Hepatocyte (in vitro differentiated cells): ENCODE measurements at regions not wholly inside any gene's neighbourhood (a gene's known extent, or its start where the extent isn't known, plus 50 kb on each side); places are given as distances from the start of the nearest gene placed in this dataset.

ENCODE experiments used
- CTCF ChIP-seq: fragments of 200-600 bp; sonication (generic); IDR thresholded peaks from 2 replicates; pipeline ENCODE4 v1.5.1; 2016; ENCODE audit warnings: antibody characterized with exemption, mild to moderate bottlenecking; ENCODE audit not compliant: poor library complexity
- EZH2 ChIP-seq: fragments of 200-600 bp; sonication (generic); IDR thresholded peaks from 2 replicates; pipeline ENCODE4 v1.6.1; 2016; ENCODE audit warnings: antibody characterized with exemption, mild to moderate bottlenecking, borderline replicate concordance
- EZH2phosphoT487 ChIP-seq: fragments of 200-600 bp; sonication (generic); IDR thresholded peaks from one replicate; pipeline ENCODE4 v1.6.1; 2018; ENCODE audit warnings: antibody characterized with exemption, mild to moderate bottlenecking, low read depth, moderate library complexity; ENCODE audit not compliant: unreplicated experiment, severe bottlenecking

GRCh38 chr20:20768202-20768815, 55.9 kb upstream of the RALGAPA2 start:
- TF ChIP-seq CTCF (no peak), EZH2phosphoT487 (no peak), EZH2 (no peak)
